Ureter (tissue), 1 donor: ENCODE measurements at regions not wholly inside any gene's neighbourhood (a gene's known extent, or its start where the extent isn't known, plus 50 kb on each side); places are given as distances from the start of the nearest gene placed in this dataset.
"Not testable (repeated sequence)": the region's sequence is repeated elsewhere in the genome, so short reads cannot be mapped to it uniquely, and the experiment has no call there.

Experiments used
- DNase-seq: peaks from one replicate; pipeline ENCODE4 v3.0.0-alpha.2; 2020; ENCODE audit warnings: low spot score
- donor health status: DM: yes; HTN: yes; CAD: no.

- no peak for DNase-seq
Observed at GRCh38 chr15:24733659-24734058, 58.1 kb downstream of the NPAP1 start.

GRCh38 chr15:24734396-24734795 lies 58.8 kb downstream of the NPAP1 start:
- DNase-seq = no peak

DNA sequence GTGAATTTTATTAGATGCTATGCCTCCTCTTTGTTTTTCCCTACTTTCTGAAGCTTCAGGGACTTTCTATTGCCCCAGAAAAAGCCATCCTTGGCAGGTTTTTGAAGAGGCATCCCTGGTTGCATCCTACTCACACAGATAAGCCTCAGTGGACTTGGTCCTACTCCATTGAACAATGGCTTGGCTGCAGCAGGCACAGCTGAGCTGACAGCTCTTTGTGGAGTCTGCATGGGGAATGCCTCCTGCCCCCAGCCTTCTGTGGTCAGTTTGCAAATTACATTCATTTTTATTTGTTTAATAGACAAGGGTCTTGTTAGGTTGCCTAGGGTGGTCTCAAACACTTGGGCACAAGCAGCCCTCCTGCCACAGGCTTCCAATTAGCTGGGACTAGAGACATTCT lies 69.7 kb downstream of the NPAP1 start:
- DNase-seq = no peak

GRCh38 chr15:24746094-24746493 lies 70.5 kb downstream of the NPAP1 start:
- DNase-seq = no peak

DNA sequence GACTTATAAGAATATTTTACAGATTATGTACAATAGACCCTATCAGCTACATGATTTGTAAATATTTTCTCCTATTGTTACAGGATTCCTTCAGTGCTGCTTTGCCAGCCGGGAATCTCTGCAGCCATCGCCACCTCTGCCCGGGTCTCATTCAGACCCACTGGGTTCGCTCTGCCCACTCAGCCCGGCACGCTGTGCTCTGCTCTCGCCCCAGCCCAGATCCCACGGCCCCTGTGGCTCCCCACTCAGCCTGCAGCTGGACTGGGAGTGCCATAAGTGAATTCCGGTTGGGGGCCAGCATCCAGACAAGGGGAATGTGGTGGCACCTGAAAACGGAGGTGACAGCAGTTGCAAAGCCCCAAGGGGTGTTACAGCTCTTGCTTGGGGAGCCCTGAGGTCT lies 71.8 kb downstream of the NPAP1 start:
- no peak for DNase-seq

DNA sequence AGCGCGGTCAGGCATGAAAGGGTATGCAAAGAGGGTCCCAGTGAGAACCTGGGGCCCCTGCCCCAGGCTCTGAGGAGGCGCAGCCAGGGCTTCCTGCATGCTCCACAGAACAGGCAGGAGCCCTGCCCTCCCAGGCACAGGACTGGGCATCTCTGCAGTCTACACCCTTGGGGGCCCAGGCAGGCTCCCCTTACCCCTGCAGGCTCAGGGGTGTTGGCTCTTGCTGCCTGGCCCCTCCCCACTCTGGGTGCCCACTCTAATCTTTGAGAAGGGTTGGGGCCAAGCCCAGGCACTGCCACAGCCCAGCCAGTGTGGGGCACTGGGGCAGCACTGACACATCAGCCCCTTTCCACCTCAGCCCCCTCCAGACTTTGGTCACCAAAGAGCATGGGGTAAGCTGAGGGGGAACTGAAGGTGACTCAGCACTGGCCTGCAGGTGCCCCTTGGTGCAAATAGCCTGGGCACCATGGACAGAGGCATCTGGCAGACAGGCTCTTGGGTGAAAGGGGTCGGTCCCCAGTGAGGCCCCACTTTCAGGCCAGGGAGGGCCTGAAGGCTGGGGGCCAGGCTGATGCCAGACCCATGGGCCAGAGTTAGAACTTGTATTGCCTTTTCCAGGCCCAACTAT lies 73.4 kb downstream of the NPAP1 start:
- no peak for DNase-seq

- DNase-seq = no peak
Observed at GRCh38 chr15:24752354-24752753, 76.8 kb downstream of the NPAP1 start.

GRCh38 chr15:24756101-24756500 lies 80.5 kb downstream of the NPAP1 start:
- no peak for DNase-seq

DNA sequence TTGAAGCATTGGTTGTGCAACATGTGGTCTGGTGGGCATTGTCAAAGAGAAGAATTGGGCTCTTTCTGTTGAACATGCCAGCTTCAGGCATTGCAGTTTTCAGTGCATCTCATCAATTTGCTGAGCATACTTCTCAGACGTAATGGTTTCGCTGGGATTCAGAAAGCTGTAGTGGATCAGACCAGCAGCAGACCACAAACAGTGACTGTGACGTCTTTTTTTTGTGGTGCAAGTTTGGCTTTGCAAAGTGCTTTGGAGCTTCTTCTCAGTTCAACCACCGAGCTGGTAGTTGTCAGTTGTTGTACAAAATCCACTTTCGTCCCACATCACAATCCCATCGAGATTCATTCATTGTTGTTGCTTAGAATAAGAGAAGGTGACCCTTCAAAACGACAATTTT lies 84.5 kb downstream of the NPAP1 start:
- DNase-seq = no peak

- no peak for DNase-seq
Observed at GRCh38 chr15:24761704-24762302, 86.2 kb downstream of the NPAP1 start.

DNA sequence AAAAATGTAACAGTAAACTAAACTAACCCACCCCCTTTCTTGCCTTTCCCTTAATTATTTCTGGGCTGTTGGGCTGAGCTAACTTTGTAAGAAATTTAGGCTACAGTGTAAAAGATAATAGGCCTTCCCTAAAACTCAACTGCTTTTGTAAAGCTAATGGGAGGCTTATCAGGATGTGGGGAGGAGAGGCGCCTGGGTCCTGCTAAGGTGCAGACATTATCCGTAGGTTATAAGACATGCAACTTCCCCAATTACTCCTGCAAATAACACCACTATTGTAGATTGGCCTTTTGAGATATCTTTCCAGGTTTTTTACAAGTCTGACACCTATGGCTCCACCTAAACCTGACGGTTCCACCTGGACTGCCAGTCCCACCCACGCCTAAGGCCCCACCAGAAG lies 88.3 kb downstream of the NPAP1 start:
- DNase-seq = no peak

DNA sequence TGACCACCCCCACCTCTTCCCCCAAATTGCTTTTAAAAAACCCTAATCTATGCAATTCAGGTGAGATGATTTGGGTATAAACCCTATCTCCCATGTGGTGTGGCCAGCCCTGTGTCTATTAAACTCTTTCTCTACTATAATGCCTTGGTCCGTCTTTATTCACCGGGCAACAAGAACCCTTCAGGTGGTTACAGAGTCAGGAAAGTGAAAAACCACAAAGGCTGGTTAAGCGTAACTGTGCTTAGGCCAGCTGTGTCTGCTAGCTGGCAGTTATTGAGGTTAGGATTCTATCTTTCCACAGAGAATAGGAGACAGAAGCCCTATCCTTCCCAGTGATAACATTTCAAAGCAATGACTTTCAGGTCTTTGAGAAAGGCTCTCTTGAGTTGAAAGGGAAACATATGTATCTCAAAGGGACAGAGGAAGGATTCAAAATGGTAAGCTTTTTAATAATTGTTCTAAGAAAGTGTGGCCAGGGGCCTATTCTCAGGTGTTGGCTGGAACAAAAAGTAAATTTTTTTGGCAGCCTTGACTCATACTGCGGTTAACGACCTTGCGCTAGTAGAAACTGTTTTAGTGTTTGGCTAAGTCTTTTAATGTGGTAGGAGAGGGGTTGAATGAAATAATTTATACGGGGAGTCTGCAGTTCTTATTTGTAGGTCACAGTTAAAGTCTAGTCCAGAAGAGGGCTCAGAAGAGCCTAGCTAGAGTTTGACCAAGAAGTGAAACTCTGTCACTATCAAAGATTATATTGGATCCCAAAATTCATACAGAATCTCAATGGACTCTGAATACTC lies 89.0 kb downstream of the NPAP1 start:
- no peak for DNase-seq

DNA sequence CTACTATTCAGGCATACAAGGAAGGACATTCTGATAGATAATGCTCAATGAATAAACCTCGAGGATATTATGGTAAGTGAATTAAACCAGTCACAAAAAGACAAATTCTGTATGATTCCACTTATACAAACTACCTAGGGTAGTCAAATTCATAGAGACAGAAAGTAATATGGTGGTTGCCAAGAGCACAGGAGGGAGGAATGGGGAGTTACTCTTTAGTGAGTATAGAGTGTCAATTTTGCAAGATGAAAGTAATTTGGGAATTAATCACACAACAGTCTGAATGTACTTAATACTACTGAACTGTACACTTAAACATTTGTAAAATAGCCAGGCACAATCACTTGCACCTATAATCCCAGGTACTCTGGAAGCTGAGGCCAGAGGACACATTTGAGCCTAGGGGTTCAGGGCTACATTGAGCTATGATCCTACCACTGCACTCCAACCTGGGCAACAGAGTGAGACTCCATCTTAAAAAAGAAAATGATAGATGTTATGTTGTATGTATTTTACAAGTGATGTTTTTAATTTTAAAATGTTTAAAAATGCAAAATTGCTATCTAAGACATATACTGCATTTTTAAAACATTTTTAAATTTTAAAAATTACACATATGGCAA lies 91.0 kb downstream of the NPAP1 start:
- no peak for DNase-seq

DNA sequence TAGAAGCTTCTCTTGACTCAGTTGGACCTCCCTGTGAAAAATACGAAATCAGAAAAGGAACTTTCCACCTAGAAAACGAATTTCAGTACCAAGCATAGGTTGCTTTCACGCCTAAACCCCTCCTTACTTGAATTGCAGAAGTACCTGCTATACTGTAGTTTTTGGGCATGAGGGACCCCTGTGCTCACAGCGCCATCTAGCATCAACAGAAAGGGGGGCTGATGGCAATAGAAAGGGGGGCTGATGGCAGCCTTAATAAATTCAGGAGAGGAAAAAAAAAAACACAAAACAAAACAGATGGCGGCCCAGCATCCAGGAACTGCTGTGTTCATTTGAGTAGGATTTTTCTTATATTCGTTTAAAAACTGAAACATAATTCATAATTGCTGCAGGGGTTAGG lies 96.7 kb downstream of the NPAP1 start:
- no peak for DNase-seq

DNA sequence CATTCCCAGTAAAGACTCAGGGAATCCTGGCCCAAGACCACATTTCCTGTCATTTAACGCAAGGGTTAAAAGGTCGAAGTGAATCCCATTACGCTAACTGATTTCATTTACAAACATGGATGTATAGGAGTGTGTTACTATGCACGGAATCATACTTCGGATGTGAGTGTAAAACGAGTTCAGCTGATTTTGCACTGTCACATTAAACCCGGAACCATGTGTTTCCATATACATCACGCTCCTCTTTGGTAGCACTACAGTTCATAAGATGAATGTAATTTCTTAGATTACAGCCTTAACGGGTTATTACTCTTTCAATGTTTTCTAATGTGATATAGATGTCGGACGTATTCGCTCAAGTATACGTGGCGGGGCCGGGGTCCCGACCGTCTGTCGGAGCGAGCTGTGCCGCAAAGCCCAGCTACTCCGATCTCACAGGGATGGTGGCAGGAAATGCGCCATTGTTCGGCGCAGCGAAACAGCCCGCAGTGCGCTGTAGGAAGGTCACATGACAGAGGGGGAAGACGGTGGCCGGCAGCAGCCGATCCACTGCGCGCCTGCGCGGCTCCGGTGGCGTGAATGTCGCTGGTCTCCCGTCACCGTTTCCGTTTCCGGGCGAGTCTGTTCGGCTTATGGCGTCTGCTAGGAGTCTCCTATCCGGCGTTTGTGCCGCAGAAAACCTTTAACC lies 97.3 kb downstream of the NPAP1 start:
- DNase-seq = peak; percentile 79

GRCh38 chr15:24777307-24777706 lies 101.7 kb downstream of the NPAP1 start:
- DNase-seq = no peak

DNA sequence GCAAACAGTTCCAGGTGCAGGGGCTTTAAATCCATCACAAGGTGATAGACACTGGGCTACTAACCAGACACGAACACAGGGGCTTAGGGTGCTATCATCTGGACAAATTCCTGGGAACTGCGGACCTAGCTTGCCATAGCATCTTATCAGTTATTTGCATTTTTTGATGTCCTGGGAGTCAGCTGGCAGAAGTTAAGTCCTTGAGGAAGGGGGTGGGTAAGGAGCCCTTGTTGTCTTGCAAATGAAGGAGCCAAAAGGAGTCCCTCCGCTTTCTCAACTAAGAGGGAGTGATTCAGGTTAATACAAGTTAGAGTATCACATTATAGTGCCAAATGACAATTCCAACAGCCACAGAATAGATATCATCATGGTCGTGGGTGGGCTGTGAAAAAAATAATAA lies 108.9 kb downstream of the NPAP1 start:
- DNase-seq = no peak

DNA sequence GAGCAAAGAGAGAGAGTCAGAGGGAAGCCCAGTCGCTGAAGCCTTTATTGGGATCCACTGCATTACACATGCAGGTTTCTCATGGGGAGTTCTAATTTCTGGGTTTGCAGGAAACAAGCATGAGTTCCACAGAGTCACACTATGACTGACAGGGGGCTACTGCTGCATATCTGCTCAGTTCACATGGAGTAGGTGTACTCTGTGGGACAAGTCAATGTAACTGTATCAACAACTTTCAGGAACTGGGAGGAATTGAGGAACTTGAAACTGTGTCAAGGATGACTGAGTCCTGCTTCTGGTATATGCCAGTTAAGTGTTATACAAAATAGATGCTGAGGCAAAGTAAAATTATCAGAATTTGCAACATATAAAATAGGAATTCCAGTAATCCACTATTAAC lies 110.8 kb downstream of the NPAP1 start:
- no peak for DNase-seq

- DNase-seq = not testable (repeated sequence)
Observed at GRCh38 chr15:24802624-24803023, 127.0 kb downstream of the NPAP1 start.

- DNase-seq = no peak
Observed at GRCh38 chr15:24819680-24820079, 135.1 kb upstream of the SNRPN start.

DNA sequence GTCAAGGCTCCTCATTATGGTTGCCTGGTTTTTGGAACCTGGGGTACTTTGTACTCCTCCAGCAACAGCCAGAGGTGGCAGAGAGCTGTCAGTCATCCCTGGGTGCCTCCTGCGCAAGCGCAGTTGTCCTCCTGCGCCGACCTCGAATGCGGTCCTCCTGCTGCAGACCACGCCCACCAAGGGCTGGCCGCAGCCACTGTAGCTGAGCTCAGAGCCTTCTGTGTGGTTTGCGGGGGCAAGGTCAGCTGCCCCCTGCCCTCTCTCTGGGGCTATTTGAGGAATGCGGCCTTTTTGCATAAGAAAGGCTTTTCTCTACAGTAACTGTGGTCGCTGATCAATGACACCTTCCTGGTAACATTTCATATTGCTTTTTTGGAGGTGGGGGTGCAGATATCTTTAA lies 131.3 kb upstream of the SNRPN start:
- DNase-seq = no peak

DNA sequence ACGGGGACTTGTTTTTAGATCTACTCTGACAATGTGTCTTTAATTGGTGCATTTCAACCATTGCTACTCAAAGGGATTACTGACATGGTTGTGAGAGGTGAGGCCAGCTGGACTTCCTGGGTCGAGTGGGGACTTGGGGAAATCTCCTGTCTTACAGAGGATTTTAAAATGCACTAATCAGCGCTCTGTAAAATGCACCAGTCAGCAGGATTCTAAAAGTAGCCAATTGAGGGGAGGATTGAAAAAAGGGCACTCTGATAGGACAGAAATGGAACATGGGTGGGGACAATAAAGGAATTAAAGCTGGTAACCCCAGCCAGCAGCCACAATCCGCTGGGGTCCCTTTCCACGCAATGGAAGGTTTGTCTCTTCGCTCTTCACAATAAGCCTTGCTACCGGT lies 122.5 kb upstream of the SNRPN start:
- no peak for DNase-seq
